Activated naive CD4-positive, alpha-beta T cell treated with anti-CD3 and anti-CD28 coated beads, Interleukin-2, amount 10 ng/mL, durations not matched to agents 7 days and 5 days (primary cell): ENCODE measurements at regions not wholly inside any gene's neighbourhood (a gene's known extent, or its start where the extent isn't known, plus 50 kb on each side); places are given as distances from the start of the nearest gene placed in this dataset.
"Not testable (repeated sequence)": the region's sequence is repeated elsewhere in the genome, so short reads cannot be mapped to it uniquely, and the experiment has no call there.

Source experiments
- CTCF ChIA-PET: fragments of 350-600 bp; sonication (Branson Sonifier 250); formaldehyde crosslinking; loops from one replicate; lab custom pipeline; 2021; ENCODE audit warnings: antibody characterized with exemption; lab: Charles Lee
- DNase-seq: peaks from one replicate; pipeline ENCODE4 v3.0.0-alpha.2; 2020
- H3K27ac Mint-ChIP-seq: one replicate; pipeline ENCODE4 v1.8.0; 2021; ENCODE audit warnings: mild to moderate bottlenecking, moderate library complexity, mixed read lengths
- H3K27me3 Mint-ChIP-seq: one replicate; pipeline ENCODE4 v1.8.0; 2021; ENCODE audit warnings: mild to moderate bottlenecking, mixed read lengths
- H3K36me3 Mint-ChIP-seq: one replicate; pipeline ENCODE4 v1.8.0; 2021; ENCODE audit warnings: mixed read lengths
- H3K4me1 Mint-ChIP-seq: one replicate; pipeline ENCODE4 v1.8.0; 2021; ENCODE audit warnings: mixed read lengths
- H3K4me3 Mint-ChIP-seq: one replicate; pipeline ENCODE4 v1.8.0; 2021; ENCODE audit warnings: mild to moderate bottlenecking, moderate library complexity, mixed read lengths
- H3K9me3 Mint-ChIP-seq: one replicate; pipeline ENCODE4 v1.8.0; 2021; ENCODE audit warnings: mixed read lengths

- H3K4me1 Mint-ChIP-seq, CTCF ChIA-PET, H3K36me3 Mint-ChIP-seq, DNase-seq, H3K9me3 Mint-ChIP-seq, H3K4me3 Mint-ChIP-seq, H3K27me3 Mint-ChIP-seq, H3K27ac Mint-ChIP-seq: not testable (repeated sequence)
Measured at GRCh38 chr6:26720663-26721218, 61.2 kb upstream of the ZNF322 start.

- H3K36me3 Mint-ChIP-seq, H3K27me3 Mint-ChIP-seq, H3K27ac Mint-ChIP-seq, H3K4me1 Mint-ChIP-seq, DNase-seq, CTCF ChIA-PET, H3K9me3 Mint-ChIP-seq, H3K4me3 Mint-ChIP-seq: not testable (repeated sequence)
Measured at GRCh38 chr6:26730019-26730766, 70.6 kb upstream of the ZNF322 start.

- H3K36me3 Mint-ChIP-seq, H3K9me3 Mint-ChIP-seq, H3K27ac Mint-ChIP-seq, H3K27me3 Mint-ChIP-seq, DNase-seq, H3K4me3 Mint-ChIP-seq, CTCF ChIA-PET, H3K4me1 Mint-ChIP-seq: not testable (repeated sequence)
Measured at GRCh38 chr6:26734776-26735472, 75.4 kb upstream of the ZNF322 start.

GRCh38 chr6:26739811-26740210 lies 80.3 kb upstream of the ZNF322 start:
- no peaks in the 10 kb centered on the region for H3K4me1 Mint-ChIP-seq
- peaks cover 28% of the 10 kb centered on the region for H3K27me3 Mint-ChIP-seq
- CTCF ChIA-PET: no interaction called here
- peaks cover 8% of the 10 kb centered on the region for H3K36me3 Mint-ChIP-seq
- DNase-seq: no peak
- no peak overlapping the region for H3K4me3 Mint-ChIP-seq
- peaks cover 14% of the 10 kb centered on the region for H3K9me3 Mint-ChIP-seq
- no peak overlapping the region for H3K27ac Mint-ChIP-seq

- Mint-ChIP-seq H3K9me3 (peaks cover 21% of the 10 kb centered on the region), H3K27ac (no peak overlapping the region), H3K27me3 (peaks cover 48% of the 10 kb centered on the region), H3K4me3 (no peak overlapping the region), H3K4me1 (no peaks in the 10 kb centered on the region), H3K36me3 (peaks cover 12% of the 10 kb centered on the region)
- no peak for DNase-seq
- CTCF ChIA-PET: no interaction called here
Measured at GRCh38 chr6:26743157-26743821, 83.7 kb upstream of the ZNF322 start.

GRCh38 chr6:26743941-26744699 lies 84.6 kb upstream of the ZNF322 start:
- H3K27me3 Mint-ChIP-seq: peaks cover 54% of the 10 kb centered on the region
- peak overlapping the region; percentile 73 for H3K27ac Mint-ChIP-seq
- H3K36me3 Mint-ChIP-seq: peaks cover 12% of the 10 kb centered on the region
- peak overlapping the region; percentile 31 for H3K4me3 Mint-ChIP-seq
- no peak for DNase-seq
- CTCF ChIA-PET: no interaction called here
- peaks cover 21% of the 10 kb centered on the region for H3K9me3 Mint-ChIP-seq
- H3K4me1 Mint-ChIP-seq: no peaks in the 10 kb centered on the region

GRCh38 chr6:26744837-26745282 lies 85.3 kb upstream of the ZNF322 start:
- peaks cover 12% of the 10 kb centered on the region for H3K36me3 Mint-ChIP-seq
- H3K27me3 Mint-ChIP-seq: peaks cover 61% of the 10 kb centered on the region
- H3K9me3 Mint-ChIP-seq: peaks cover 18% of the 10 kb centered on the region

GRCh38 chr6:26745964-26746363 lies 86.4 kb upstream of the ZNF322 start:
- Mint-ChIP-seq H3K9me3 (peaks cover 18% of the 10 kb centered on the region), H3K36me3 (peaks cover 12% of the 10 kb centered on the region), H3K27me3 (peaks cover 64% of the 10 kb centered on the region)
- CTCF ChIA-PET, DNase-seq, H3K27ac Mint-ChIP-seq, H3K4me3 Mint-ChIP-seq, H3K4me1 Mint-ChIP-seq: not testable (repeated sequence)

More at GRCh38 chr6:26744837-26745282, 85.3 kb upstream of the ZNF322 start:
- H3K4me3 Mint-ChIP-seq, CTCF ChIA-PET, H3K4me1 Mint-ChIP-seq, H3K27ac Mint-ChIP-seq, DNase-seq: not testable (repeated sequence)

GRCh38 chr6:26749126-26749758 lies 89.7 kb upstream of the ZNF322 start:
- peaks cover 47% of the 10 kb centered on the region for H3K27me3 Mint-ChIP-seq
- CTCF ChIA-PET: interaction anchor here (0.7 kb wide), 1 partner anchor 146 kb away, joined by 3 read pairs; no protein-coding TSS in a partner anchor
- not testable (repeated sequence) for DNase-seq, H3K36me3 Mint-ChIP-seq, H3K27ac Mint-ChIP-seq, H3K4me3 Mint-ChIP-seq, H3K9me3 Mint-ChIP-seq, H3K4me1 Mint-ChIP-seq

GRCh38 chr6:26749759-26750126 lies 90.2 kb upstream of the ZNF322 start:
- H3K4me3 Mint-ChIP-seq, H3K4me1 Mint-ChIP-seq, H3K9me3 Mint-ChIP-seq, DNase-seq, H3K27ac Mint-ChIP-seq, H3K36me3 Mint-ChIP-seq: not testable (repeated sequence)
- peaks cover 47% of the 10 kb centered on the region for H3K27me3 Mint-ChIP-seq
- CTCF ChIA-PET: interaction anchor here (0.7 kb wide), 1 partner anchor 147 kb away, joined by 3 read pairs; no protein-coding TSS in a partner anchor

- H3K4me3 Mint-ChIP-seq: peak overlapping the region; percentile 12
- H3K36me3 Mint-ChIP-seq: no peaks in the 10 kb centered on the region
- H3K27me3 Mint-ChIP-seq: peaks cover 38% of the 10 kb centered on the region
- DNase-seq: no peak
- H3K27ac Mint-ChIP-seq: no peak overlapping the region
- no peaks in the 10 kb centered on the region for H3K4me1 Mint-ChIP-seq
- no peaks in the 10 kb centered on the region for H3K9me3 Mint-ChIP-seq
- CTCF ChIA-PET: no interaction called here
Measured at GRCh38 chr6:26754212-26754611, 94.7 kb upstream of the ZNF322 start.

GRCh38 chr6:26754801-26755200 lies 95.3 kb upstream of the ZNF322 start:
- H3K36me3 Mint-ChIP-seq, H3K4me3 Mint-ChIP-seq, H3K4me1 Mint-ChIP-seq, DNase-seq, H3K9me3 Mint-ChIP-seq, H3K27ac Mint-ChIP-seq: not testable (repeated sequence)
- CTCF ChIA-PET: interaction anchor here (0.6 kb wide), 1 partner anchor 1884 kb away, joined by 3 read pairs; no protein-coding TSS in a partner anchor
- H3K27me3 Mint-ChIP-seq: peaks cover 32% of the 10 kb centered on the region

GRCh38 chr6:26756067-26756805 lies 96.7 kb upstream of the ZNF322 start:
- H3K36me3 Mint-ChIP-seq, H3K4me1 Mint-ChIP-seq, DNase-seq, H3K9me3 Mint-ChIP-seq, CTCF ChIA-PET, H3K4me3 Mint-ChIP-seq: not testable (repeated sequence)
- Mint-ChIP-seq H3K27ac (peak overlapping the region; percentile 71), H3K27me3 (peaks cover 29% of the 10 kb centered on the region)
